ENCODE measurements at regions not wholly inside any gene's neighbourhood (a gene's known extent, or its start where the extent isn't known, plus 50 kb on each side); places are given as distances from the start of the nearest gene placed in this dataset.

GRCh38 chr13:33373624-33374023, 88.1 kb upstream of the STARD13 start:
- no peak for DNase-seq

GRCh38 chr13:33375421-33375820, 89.9 kb upstream of the STARD13 start:
- no peak for DNase-seq

GRCh38 chr13:33376212-33376611, 90.7 kb upstream of the STARD13 start:
- no peak for DNase-seq

GRCh38 chr13:33377411-33377810, 91.9 kb upstream of the STARD13 start:
- no peak for DNase-seq

DNA sequence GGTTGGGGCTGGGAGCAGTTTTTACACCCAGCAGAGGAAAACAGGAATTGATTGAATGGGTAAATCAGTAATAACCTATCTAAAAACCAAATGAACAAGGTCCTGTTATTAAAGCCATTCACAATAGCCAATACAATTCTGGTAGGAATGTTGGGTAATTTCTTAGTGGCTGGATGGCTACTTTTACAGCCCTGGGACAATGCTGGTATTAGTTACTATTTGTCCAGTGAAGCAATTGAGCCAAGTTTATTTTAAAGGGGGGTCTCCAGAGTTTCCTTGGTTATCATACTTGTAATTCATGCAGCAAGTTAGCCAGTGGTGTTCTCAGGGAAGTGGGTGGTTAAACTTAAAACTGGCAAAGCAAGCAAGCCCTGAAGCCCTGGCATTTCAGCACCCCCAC, 92.3 kb upstream of the STARD13 start:
- no peak for DNase-seq

DNA sequence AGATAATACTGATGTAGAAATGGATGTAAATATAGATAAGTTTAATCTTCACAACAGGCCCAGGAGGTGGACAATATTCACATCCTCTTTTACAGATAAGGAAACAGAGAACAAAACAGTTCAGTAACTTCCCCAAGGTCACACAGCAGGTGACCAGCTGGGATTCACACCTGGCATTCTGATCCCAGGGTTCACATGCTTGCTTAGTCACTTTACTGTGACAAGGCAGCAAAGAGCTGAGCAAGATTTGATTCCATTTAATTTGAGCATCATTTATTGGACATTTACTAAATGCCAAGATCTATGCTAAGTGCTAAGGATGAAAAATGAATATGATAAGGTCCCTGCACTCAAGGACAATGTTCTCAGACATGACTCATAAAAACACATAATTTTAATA, 94.1 kb upstream of the STARD13 start:
- no peak for DNase-seq

DNA sequence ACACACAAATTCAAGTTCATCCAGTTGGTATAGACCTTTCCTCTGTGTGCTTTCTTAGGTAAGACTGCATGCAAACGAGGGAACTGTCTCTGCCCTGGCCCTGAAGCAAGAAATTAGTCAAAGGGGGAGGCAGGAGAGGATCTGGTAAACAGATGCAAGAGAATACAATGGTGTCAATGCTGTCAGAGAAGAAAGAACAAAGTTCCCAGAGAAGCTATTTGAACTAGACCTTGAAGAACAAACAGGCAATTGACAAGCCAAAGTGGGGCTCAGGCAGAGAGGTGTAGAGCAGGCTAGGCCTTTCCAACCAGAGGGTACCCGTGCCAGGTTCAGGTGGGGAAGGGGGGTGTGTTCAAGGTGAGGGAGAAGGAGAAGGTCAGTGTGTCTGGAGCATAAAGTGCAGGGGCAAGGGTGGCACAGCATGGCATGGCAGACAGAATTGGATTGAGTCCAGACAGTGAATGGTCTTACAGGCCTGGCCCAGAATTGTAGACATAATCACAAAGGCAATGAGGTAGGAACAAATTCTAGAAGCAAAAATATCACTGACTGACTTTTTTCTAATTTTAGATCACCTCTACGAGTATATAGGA, 95.0 kb upstream of the STARD13 start:
- no peak for DNase-seq

GRCh38 chr13:33381180-33381579, 95.6 kb upstream of the STARD13 start:
- DNase-seq: no peak

DNA sequence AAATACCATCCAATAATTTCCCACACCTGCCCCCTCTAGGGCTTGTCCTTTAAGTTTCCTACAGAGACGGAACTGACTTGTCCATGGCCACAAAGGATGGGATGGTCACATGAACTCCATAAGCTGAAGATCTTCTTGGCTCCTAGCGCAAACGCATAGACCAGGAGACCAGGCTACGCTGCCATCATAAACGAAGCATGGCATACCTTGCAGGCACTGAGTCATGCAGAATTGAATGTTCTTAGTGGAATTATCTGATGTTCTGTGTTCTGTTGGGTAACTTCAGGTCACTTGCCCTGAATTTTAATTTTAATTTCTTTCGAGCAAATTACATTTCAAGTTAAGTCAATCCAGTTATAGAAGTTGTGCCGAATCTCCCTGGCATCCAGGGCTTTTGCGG, 96.4 kb upstream of the STARD13 start:
- DNase-seq: no peak

DNA sequence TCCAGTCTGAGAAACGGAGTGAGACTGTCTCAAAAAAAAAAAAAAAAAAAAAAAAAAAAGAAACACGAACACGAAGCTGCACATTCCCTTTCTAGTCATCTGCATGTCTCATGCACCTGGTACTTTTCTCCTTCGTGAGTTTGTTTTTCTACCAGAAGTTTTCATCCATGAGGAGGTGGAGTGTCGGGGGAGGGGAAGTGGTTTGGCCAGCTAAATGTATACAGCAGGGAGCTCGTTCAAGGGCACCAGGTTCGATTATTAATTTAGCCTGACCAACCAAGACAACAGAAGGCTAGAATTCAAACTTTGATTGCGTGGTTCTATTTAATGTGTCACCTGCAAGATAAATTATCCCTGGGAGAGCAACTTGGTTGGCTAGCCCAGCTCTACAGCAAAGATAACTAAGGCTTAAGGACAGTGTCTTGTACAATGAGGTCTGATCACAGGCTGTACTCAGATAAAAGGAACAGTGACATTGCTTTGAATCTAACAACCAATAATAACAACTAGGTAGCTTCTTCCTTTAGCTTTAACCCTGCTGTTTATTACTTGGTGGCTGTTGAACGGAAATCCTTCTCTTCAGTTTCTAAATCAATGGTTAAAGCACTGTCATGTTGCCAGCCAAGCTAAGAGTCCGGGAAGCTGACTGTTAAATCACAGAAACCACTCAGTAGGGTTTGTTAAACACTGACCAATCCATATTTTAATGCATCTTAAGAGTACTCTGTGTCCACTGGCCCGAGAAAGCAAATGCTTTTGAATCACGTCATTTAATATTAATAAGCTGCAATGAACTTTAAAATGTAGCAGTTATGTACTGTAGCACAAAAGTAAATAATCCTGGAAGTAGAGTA, 98.4 kb upstream of the STARD13 start:
- DNase-seq: no peak

- DNase-seq: peak; percentile 5 to 47
These were observed 102.9 kb upstream of the STARD13 start for GRCh38 chr13:33388286-33388998.

DNA sequence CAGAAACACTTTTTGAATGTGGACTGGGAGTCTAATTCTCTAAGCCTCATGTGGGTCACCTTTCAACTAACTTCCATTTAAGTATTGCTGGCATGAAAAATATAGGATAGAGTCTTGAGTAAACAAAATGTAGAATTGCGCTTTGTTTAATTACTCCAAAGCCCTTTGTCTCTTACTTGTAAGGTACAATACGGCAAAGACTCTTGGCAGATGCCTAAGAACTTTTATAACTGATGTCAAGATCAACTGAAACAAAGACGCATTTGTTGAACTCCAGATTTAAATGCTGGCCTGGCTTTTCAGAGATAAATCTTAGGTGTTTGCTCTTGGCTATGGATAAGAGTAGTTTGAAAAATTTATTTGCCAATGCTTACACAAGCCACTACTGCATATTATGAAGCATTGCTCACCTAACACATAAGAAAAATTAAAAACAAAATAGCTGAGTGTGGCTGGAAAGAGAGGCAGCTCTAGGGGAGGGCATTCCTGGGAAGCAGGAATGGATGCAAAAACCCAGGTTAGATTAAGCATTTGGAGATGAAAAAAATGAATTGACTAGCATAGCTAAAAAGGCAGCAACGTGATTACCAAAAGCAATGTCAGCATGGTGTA, 107.3 kb upstream of the STARD13 start:
- DNase-seq: no peak

DNA sequence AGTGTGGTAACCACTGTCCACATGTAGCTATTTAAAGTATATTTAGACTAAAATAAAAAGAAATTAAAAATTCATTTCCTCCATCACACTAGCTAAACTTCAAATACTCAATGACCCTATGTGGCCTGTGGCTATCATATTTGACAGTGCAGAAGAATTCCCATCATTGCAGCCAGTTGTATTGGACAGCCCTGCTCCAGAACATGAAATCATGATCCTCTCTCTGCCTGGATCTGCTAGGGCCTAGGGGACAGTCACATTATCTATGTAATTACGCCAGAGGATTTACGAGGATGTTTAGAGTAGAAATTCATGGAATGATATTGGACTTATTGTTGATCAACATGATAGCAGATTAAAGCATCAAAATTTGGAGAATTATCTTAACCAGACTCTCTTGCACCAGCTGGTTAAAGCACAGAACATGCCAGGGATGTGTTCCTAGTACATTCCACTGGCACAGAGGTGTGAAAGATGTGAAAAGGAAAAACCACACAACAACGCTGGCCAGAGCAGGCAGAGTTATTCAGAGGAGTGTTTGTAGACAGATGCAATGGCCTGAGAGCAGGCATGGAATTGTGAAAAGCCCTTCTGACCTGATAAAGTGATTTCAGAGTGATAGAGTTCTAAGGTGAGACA, 108.9 kb upstream of the STARD13 start:
- DNase-seq: no peak

- no peak for DNase-seq
These were observed 115.7 kb upstream of the STARD13 start for GRCh38 chr13:33401238-33401637.

DNA sequence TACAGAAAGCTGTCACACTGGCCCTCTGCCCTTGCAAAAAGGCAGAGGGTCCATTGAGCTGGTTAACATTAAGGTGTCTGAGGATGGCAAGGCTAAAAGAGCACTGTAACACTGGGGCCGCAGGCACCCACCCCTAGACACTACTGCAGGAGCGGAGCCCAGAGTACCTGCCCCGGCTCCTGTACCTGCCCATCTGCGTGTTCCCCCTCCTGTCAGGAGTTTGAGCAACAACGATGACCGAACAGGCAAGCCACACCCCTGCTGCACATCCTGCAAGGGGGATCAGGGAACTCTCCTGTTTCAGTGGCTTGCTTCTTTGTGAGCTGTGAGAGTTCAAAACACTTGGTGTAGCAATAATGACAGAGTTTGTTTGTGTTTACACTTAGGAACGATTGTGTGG, 117.4 kb upstream of the STARD13 start:
- no peak for DNase-seq

DNA sequence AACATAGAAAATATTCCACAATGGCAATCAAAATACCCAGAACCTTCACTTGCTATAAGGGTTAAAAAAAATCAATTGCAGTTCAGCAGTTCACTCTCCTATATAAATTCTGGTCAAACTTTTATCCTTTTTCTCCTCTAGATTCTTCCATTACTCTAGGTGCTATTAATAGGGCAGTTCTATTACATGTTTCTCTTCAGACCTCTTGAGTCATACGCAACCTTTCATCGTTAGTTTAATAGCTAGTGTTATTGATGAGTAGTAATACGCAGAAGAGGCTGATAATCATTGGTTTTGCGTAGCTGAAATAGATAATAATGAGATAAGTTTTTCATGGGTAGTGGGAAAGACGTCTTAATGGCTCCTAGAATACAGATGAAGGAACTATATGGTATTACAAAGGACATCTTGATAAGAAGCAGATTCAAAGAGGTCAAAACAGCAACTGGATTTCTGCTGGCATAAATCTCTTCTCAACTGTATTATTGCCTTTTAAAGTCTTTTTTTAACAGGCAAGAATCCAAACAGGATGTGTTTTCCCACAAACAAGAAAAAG, 118.3 kb upstream of the STARD13 start:
- no peak for DNase-seq

DNA sequence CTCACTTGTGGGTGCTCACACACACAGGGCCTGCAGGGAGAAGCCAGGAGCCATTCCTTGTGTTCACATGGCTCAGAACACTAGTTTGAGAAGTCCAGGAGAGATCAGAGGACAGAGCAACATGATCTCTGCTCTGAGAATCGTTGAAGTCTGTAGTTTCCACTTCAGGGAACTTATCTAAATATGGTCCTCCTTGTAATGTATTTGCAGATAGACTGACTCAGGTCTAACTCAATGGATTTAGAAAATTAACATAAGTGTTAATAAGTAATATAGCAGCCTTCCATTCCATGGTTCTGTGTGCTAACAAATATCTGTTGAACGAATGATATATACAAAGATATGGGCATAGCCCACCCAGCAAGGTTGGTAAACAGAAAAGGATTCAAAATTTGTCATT, 119.8 kb upstream of the STARD13 start:
- no peak for DNase-seq

- DNase-seq: peak in 1 of 2 donors; percentile 35
These were observed 124.3 kb upstream of the STARD13 start for GRCh38 chr13:33409673-33410510.

DNA sequence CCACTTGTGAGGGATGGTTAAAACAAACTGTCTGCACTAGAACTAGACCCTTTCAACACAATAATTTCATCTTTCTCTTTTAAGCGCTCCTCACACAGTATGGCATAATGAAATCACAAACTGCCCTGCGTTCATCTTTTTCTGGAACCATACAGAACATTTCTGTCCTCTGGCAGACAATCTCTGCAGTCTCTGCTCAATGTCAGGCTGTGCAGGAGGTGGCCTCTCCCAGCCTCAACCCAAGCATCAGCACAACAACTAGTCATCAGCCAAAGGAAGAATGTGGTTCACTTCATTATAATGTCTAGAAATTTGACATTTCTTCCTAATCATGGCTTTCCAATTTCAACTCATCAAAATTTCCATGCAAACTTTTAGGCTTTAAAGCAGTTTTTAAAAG, 125.1 kb upstream of the STARD13 start:
- DNase-seq: no peak

DNA sequence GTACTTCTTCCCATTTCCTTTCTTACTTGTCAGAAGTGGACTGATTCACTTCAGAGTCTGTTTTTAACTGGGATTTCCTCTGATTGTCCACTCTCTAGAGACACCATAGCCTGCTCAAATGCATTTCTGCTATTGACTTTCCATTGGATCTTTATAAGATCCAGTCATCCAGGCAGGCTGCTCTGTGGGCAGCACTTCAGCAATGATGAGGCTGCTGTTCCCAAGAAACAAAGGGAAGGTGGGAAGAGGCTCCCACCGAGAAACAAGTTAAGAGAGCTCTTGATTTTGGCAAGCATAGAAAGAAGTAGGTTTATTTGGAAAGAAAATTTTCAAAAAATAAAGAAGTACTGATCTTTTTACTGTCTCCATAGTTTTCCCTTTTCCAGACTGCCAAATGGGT, 125.8 kb upstream of the STARD13 start:
- no peak for DNase-seq

- no peak for DNase-seq
These were observed 130.3 kb upstream of the STARD13 start for GRCh38 chr13:33415822-33416221.
